ENCODE measurements at regions not wholly inside any gene's neighbourhood (a gene's known extent, or its start where the extent isn't known, plus 50 kb on each side); places are given as distances from the start of the nearest gene placed in this dataset.

- Histone ChIP-seq H3K36me3 (ENCODE audit: control insufficient read depth in 2 of 2, extremely low read depth in 1 of 2, insufficient read depth in 2 of 2, low read length in 2 of 2) (no peaks in the 10 kb centered on the region), H3K27me3 (ENCODE audit: control insufficient read depth in 2 of 2, insufficient read depth in 2 of 2, low read length in 2 of 2) (no peaks in the 10 kb centered on the region), H3K4me3 (replicated peaks in 1 of 3; ENCODE audit: insufficient read depth in 1 of 3, low read depth in 1 of 3, low read length in 3 of 3) (no peak overlapping the region), H3K4me1 (ENCODE audit: control insufficient read depth, extremely low read depth, insufficient read depth, low read length) (no peaks in the 10 kb centered on the region), H3K9me3 (replicated peaks; ENCODE audit: control insufficient read depth, insufficient read depth, low read length) (no peaks in the 10 kb centered on the region), H3K9ac (replicated peaks; ENCODE audit: extremely low read depth, insufficient read depth, low read length) (no peak overlapping the region), H3K27ac (ENCODE audit: insufficient read depth, low read depth, low read length) (no peak overlapping the region), H3K4me2 (ENCODE audit: insufficient read depth, low read length) (no peak overlapping the region), H2AFZ (ENCODE audit: low read depth, low read length) (no peak overlapping the region), H3K9me1 (replicated peaks; ENCODE audit: control insufficient read depth, extremely low read depth, insufficient read depth, low read length) (no peaks in the 10 kb centered on the region), H3K79me2 (ENCODE audit: control insufficient read depth, insufficient read depth, low read length) (no peaks in the 10 kb centered on the region), H4K20me1 (replicated peaks; ENCODE audit: control insufficient read depth, extremely low read depth, insufficient read depth, low read length) (no peaks in the 10 kb centered on the region)
- no peak for TF ChIP-seq MAX (IDR thresholded peaks at IDR 0.05; ENCODE audit: insufficient read depth, insufficient read length)
- TF ChIP-seq JUN (IDR thresholded peaks at IDR 0.05; ENCODE audit: borderline replicate concordance, insufficient read depth, insufficient read length, low read depth), result no peak
- TF ChIP-seq POLR2AphosphoS5 (IDR thresholded peaks at IDR 0.05; ENCODE audit: insufficient read depth, low read depth, low read length), result no peak
- no peak for TF ChIP-seq POLR2A (IDR thresholded peaks at IDR 0.05; ENCODE audit: low read depth, low read length)
- no peak for TF ChIP-seq FOS (IDR thresholded peaks at IDR 0.05; ENCODE audit: borderline replicate concordance, insufficient read depth, low read length)
- no peak for TF ChIP-seq CTCF (IDR thresholded peaks at IDR 0.05; ENCODE audit: extremely low read depth in 1 of 2, insufficient read depth in 1 of 2, low read depth in 1 of 2, low read length in 2 of 2)
- no peak for TF ChIP-seq MYC (IDR thresholded peaks at IDR 0.05; ENCODE audit: low read depth, low read length)
- POLR2A ChIA-PET, result no interaction called here
- no TSS peak for BruUV-seq (replicated peaks)
- CTCF ChIA-PET, result no interaction called here
- DNase-seq (ENCODE audit: low read depth, low spot score) (no peak), FAIRE-seq (no peak)
- intact Hi-C loops (cut with micrococcal nuclease), result no loop called here
- dilution Hi-C loops (cut with MboI; ENCODE audit: extremely low pct_ligation_motif_present, low sequenced_read_pairs), result no loop called here
Observed at GRCh38 chr9:30574355-30575151, 1809.9 kb upstream of the ACO1 start.
